Naive B cell (primary cell): ENCODE measurements at regions not wholly inside any gene's neighbourhood (a gene's known extent, or its start where the extent isn't known, plus 50 kb on each side); places are given as distances from the start of the nearest gene placed in this dataset.

Experiments
- ATAC-seq, 2 donors: fragments of 150-1000 bp; cut with Tn5 transposase; 2 replicates each; pipeline ENCODE4 v1.10.0; 2021; ENCODE audit warnings: low read depth in 2 of 2, mild to moderate bottlenecking in 2 of 2, moderate library complexity in 2 of 2
- DNase-seq: peaks from one replicate; pipeline ENCODE4 v3.0.0; 2022
- H3K27ac Mint-ChIP-seq, 6 donors: one replicate each; pipeline ENCODE4 v1.8.0; 2020 to 2022; ENCODE audit warnings: mild to moderate bottlenecking in 6 of 6, mixed read lengths in 6 of 6, moderate library complexity in 5 of 6, inconsistent platforms in 2 of 6
- H3K27me3 Mint-ChIP-seq, 3 donors: one replicate each; pipeline ENCODE4 v1.8.0; 2021 to 2022; ENCODE audit warnings: mixed read lengths in 3 of 3, mild to moderate bottlenecking in 1 of 3
- H3K36me3 Mint-ChIP-seq, 2 donors: one replicate each; pipeline ENCODE4 v1.8.0; 2020 to 2022; ENCODE audit warnings: mixed read lengths in 2 of 2, inconsistent platforms in 1 of 2, mild to moderate bottlenecking in 1 of 2
- H3K4me1 Mint-ChIP-seq, 3 donors: one replicate each; pipeline ENCODE4 v1.8.0; 2020 to 2022; ENCODE audit warnings: mixed read lengths in 3 of 3, inconsistent platforms in 1 of 3, mild to moderate bottlenecking in 1 of 3, moderate library complexity in 1 of 3
- H3K4me3 Mint-ChIP-seq, 8 donors: one replicate each; pipeline ENCODE4 v1.8.0; 2020 to 2022; ENCODE audit warnings: mild to moderate bottlenecking in 8 of 8, mixed read lengths in 8 of 8, moderate library complexity in 8 of 8, inconsistent platforms in 2 of 8
- H3K9me3 Mint-ChIP-seq, 7 donors: one replicate each; pipeline ENCODE4 v1.8.0; 2020 to 2022; ENCODE audit warnings: mixed read lengths in 7 of 7, mild to moderate bottlenecking in 5 of 7, inconsistent platforms in 2 of 7, moderate library complexity in 1 of 7

- no peak for ATAC-seq
- Mint-ChIP-seq H3K4me3 (no peak overlapping the region), H3K4me1 (no peaks in the 10 kb centered on the region), H3K9me3 (peaks cover 0 to 2% (median 0%) of the 10 kb centered on the region in 7 donors), H3K27me3 (no peaks in the 10 kb centered on the region), H3K27ac (no peak overlapping the region), H3K36me3 (no peaks in the 10 kb centered on the region)
- no peak for DNase-seq
Observed at GRCh38 chr11:91258876-91259275, 965.7 kb upstream of the FAT3 start.

- ATAC-seq: no peak
- DNase-seq: no peak
- no peak overlapping the region for H3K27ac Mint-ChIP-seq
- no peak overlapping the region for H3K4me3 Mint-ChIP-seq
- H3K27me3 Mint-ChIP-seq: no peaks in the 10 kb centered on the region
- no peaks in the 10 kb centered on the region for H3K4me1 Mint-ChIP-seq
- no peaks in the 10 kb centered on the region for H3K36me3 Mint-ChIP-seq
- H3K9me3 Mint-ChIP-seq: peaks cover 0 to 4% (median 0%) of the 10 kb centered on the region in 7 donors
Observed at GRCh38 chr11:91257667-91258066, 967.0 kb upstream of the FAT3 start.

DNA sequence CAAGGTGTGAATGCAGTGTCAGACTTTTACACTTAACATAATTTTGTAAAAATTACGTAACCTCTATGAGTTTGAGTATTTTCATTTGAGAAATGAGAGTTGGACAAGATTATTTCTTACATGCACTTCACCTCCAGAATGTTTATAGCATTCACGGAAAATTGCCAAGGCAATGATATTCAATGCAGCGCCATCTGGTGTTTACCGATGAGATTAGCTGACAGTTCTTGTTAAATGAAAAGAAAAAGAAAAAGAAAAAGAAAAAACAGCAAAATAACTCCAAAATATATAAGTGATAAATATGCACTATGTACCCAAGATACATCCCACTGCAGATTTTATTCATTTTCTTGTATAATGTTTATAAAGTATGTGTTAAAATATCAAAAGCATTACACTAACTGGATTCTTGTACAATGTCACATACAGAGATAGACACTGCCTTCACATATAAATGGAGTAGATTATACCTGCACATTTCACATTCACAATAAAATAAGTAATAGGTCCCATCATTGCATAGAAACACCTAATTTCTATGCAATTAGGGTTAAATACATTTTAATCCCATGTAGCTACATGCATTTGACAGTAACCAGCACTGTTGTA, 976.3 kb upstream of the FAT3 start:
- H3K27me3 Mint-ChIP-seq: no peaks in the 10 kb centered on the region

DNA sequence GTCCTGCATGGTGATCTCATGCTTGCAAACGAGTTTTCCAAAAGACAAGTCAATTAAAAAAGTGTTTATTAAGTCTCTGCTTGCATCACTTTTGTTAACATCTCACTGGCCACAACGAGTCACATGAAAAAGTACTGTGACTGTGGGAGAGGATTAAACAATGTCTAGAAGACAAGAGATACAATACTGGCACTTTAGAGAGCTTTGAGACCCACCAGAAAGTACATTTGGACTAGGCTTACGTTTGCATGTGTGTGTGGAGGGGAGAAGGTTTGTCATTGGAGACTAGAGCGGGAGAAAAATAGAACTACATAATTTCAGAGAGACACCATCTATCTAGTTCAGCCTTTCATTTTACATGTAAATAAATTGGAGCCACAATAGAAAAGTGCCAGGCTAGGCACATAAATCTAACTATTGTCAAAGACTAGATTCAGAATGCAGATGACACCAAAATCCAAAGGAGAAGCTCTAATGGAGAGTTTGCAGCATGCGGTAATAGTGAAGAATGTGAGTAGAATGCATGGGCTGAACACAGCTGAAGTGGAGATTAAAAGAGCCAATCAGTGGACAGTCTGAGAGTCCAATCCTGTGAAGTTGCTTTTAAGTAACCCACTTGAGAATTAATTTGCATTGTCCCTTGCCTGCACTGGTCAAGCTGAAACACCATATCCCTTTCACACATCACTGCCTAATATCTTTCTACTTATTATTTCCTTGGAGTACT, 977.4 kb upstream of the FAT3 start:
- ATAC-seq (no peak), DNase-seq (no peak)
- Mint-ChIP-seq H3K27me3 (no peaks in the 10 kb centered on the region), H3K4me1 (no peaks in the 10 kb centered on the region), H3K36me3 (no peaks in the 10 kb centered on the region), H3K9me3 (peaks cover 0 to 6% (median 0%) of the 10 kb centered on the region in 7 donors), H3K27ac (no peak overlapping the region), H3K4me3 (no peak overlapping the region)

More for the DNA sequence above, 976.3 kb upstream of the FAT3 start:
- no peak overlapping the region for H3K4me3 Mint-ChIP-seq
- no peaks in the 10 kb centered on the region for H3K4me1 Mint-ChIP-seq
- no peak overlapping the region for H3K27ac Mint-ChIP-seq
- ATAC-seq (no peak), DNase-seq (no peak)
- H3K36me3 Mint-ChIP-seq: no peaks in the 10 kb centered on the region
- H3K9me3 Mint-ChIP-seq: peaks cover 0 to 6% (median 0%) of the 10 kb centered on the region in 7 donors

DNA sequence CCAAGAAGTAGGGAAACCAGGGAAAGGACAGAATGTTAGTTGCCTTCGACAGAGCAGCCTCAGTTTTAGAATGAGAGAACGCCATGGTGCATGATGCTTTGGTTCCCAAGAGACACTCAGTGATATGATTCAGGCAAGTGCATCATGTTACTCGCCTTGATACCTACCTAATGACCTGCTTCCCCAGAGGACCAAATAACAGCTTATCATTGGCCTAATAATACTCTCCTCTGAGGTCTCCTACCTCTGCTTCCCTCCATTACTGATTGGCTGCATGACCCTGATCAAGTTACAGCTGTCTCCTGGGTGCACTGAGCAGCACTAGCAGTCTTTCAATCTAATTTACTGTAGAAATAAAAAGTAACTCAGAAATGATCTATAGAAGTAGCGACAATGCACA, 979.7 kb upstream of the FAT3 start:
- H3K9me3 Mint-ChIP-seq: peaks cover 0 to 6% (median 0%) of the 10 kb centered on the region in 7 donors
- H3K27me3 Mint-ChIP-seq: no peaks in the 10 kb centered on the region
- H3K27ac Mint-ChIP-seq: no peak overlapping the region
- ATAC-seq: no peak
- no peaks in the 10 kb centered on the region for H3K4me1 Mint-ChIP-seq
- DNase-seq: no peak
- H3K4me3 Mint-ChIP-seq: no peak overlapping the region
- H3K36me3 Mint-ChIP-seq: no peaks in the 10 kb centered on the region

DNA sequence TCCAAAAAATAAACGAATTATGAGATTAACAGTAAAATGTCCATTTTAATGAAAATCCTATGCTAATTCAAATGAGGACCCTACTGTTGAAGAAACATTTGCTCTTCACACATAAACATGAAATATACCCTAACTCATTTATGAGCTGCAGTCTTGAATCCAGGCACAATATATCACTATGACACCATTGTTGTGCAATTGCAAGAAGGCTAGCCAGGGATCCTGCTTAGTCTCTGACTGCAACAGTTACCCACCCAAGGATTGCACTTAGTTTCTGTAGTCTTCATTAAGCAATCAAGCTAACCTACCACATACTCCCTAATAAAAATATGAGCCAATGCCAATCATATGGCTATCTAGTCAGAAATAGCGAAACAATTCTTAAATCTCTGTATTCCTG, 981.0 kb upstream of the FAT3 start:
- H3K36me3 Mint-ChIP-seq: no peaks in the 10 kb centered on the region
- H3K4me1 Mint-ChIP-seq: no peaks in the 10 kb centered on the region
- no peak for DNase-seq
- no peak for ATAC-seq
- no peaks in the 10 kb centered on the region for H3K27me3 Mint-ChIP-seq
- H3K27ac Mint-ChIP-seq: no peak overlapping the region
- H3K4me3 Mint-ChIP-seq: no peak overlapping the region
- H3K9me3 Mint-ChIP-seq: peaks cover 0 to 6% (median 0%) of the 10 kb centered on the region in 7 donors

DNA sequence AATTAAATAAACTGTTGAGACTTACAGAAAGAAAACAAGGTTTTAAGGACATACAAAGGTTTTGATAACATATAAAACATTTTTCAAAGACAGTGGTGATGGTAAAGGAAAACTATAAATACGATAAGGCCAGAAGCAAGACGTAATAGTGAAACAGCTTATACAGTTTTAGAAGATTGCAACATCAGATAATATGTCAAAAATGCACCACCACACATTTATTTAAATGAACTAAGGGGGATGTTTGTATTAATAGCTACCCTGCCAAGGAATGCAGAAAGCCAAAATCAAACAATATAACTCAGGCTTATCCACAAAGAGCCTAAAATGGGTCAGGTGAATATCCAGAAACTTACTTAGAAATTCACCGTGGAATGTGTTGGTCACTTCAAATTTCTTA, 981.6 kb upstream of the FAT3 start:
- no peak overlapping the region for H3K27ac Mint-ChIP-seq
- H3K4me1 Mint-ChIP-seq: no peaks in the 10 kb centered on the region
- H3K27me3 Mint-ChIP-seq: no peaks in the 10 kb centered on the region
- H3K36me3 Mint-ChIP-seq: no peaks in the 10 kb centered on the region
- peaks cover 0 to 6% (median 0%) of the 10 kb centered on the region in 7 donors for H3K9me3 Mint-ChIP-seq
- H3K4me3 Mint-ChIP-seq: no peak overlapping the region
- no peak for DNase-seq
- ATAC-seq: no peak

DNA sequence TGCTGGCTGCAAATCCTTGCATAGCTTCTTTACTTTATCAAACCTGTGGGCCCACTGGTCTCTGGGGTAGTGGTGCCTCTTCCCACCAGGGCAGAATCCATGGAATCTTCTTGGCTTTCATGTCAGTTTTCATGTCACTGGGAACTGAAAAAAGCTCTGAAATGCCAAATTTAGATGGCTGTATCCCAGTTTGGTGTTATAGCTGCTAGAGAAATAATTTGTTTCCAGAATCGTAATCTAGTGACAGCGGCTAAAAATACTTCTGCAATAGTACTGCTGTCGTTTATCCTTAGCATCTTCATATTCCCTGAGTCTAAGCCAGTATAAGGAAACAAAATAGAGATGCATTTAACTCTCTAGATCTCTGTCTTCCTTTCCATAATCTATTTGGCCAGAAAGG, 983.4 kb upstream of the FAT3 start:
- no peak overlapping the region for H3K27ac Mint-ChIP-seq
- DNase-seq: no peak
- no peak overlapping the region for H3K4me3 Mint-ChIP-seq
- no peaks in the 10 kb centered on the region for H3K4me1 Mint-ChIP-seq
- H3K36me3 Mint-ChIP-seq: no peaks in the 10 kb centered on the region
- H3K9me3 Mint-ChIP-seq: peaks cover 0 to 6% (median 0%) of the 10 kb centered on the region in 7 donors
- ATAC-seq: no peak
- no peaks in the 10 kb centered on the region for H3K27me3 Mint-ChIP-seq

DNA sequence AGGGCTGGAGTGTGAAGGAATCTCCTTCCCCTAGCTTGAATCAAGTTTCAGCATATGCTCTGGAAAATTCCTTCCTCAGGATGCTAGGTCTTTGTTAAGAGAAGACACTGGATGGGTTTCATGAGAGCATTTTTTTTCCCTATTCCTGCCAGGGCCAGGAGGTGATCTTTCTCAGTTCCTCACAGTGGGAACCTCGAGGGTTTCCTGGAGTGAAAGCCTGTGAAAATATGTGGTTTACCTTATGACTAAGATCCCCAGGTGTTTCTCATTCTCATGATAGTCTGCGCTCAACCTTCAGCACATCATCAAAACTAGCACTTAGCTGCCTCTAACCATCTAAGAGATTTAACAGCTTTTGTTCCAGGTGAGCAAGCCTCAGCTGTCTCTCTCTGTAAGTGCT, 985.3 kb upstream of the FAT3 start:
- ATAC-seq: no peak
- H3K9me3 Mint-ChIP-seq: peaks cover 0 to 6% (median 0%) of the 10 kb centered on the region in 7 donors
- H3K36me3 Mint-ChIP-seq: no peaks in the 10 kb centered on the region
- H3K27me3 Mint-ChIP-seq: no peaks in the 10 kb centered on the region
- no peak for DNase-seq
- no peak overlapping the region for H3K27ac Mint-ChIP-seq
- H3K4me3 Mint-ChIP-seq: no peak overlapping the region
- H3K4me1 Mint-ChIP-seq: no peaks in the 10 kb centered on the region

GRCh38 chr11:91231226-91231625, 993.4 kb upstream of the FAT3 start:
- Mint-ChIP-seq H3K27ac (no peak overlapping the region), H3K4me1 (no peaks in the 10 kb centered on the region), H3K9me3 (peaks cover 0 to 6% (median 0%) of the 10 kb centered on the region in 7 donors), H3K4me3 (no peak overlapping the region), H3K27me3 (no peaks in the 10 kb centered on the region), H3K36me3 (no peaks in the 10 kb centered on the region)
- DNase-seq (no peak), ATAC-seq (no peak)

GRCh38 chr11:91230647-91231046, 994.0 kb upstream of the FAT3 start:
- Mint-ChIP-seq H3K4me3 (no peak overlapping the region), H3K27ac (no peak overlapping the region), H3K9me3 (peaks cover 0 to 8% (median under 1%) of the 10 kb centered on the region in 7 donors), H3K36me3 (no peaks in the 10 kb centered on the region), H3K4me1 (no peaks in the 10 kb centered on the region), H3K27me3 (no peaks in the 10 kb centered on the region)
- ATAC-seq (no peak), DNase-seq (no peak)

GRCh38 chr11:91222830-91223229, 1000.0 kb upstream of the CHORDC1 start:
- Mint-ChIP-seq H3K36me3 (no peaks in the 10 kb centered on the region), H3K9me3 (peaks cover 0 to 6% (median 4%) of the 10 kb centered on the region in 7 donors), H3K4me1 (no peaks in the 10 kb centered on the region), H3K27me3 (no peaks in the 10 kb centered on the region), H3K4me3 (no peak overlapping the region), H3K27ac (no peak overlapping the region)
- ATAC-seq: no peak
- DNase-seq: no peak

- peaks cover 0 to 6% (median 0%) of the 10 kb centered on the region in 7 donors for H3K9me3 Mint-ChIP-seq
- H3K4me3 Mint-ChIP-seq: no peak overlapping the region
- DNase-seq (no peak), ATAC-seq (no peak)
- no peaks in the 10 kb centered on the region for H3K27me3 Mint-ChIP-seq
- no peaks in the 10 kb centered on the region for H3K4me1 Mint-ChIP-seq
- no peaks in the 10 kb centered on the region for H3K36me3 Mint-ChIP-seq
- H3K27ac Mint-ChIP-seq: no peak overlapping the region
Observed at GRCh38 chr11:91220476-91221202, 997.8 kb upstream of the CHORDC1 start.

- H3K36me3 Mint-ChIP-seq: no peaks in the 10 kb centered on the region
- ATAC-seq (no peak), DNase-seq (no peak)
- H3K4me1 Mint-ChIP-seq: no peaks in the 10 kb centered on the region
- no peaks in the 10 kb centered on the region for H3K27me3 Mint-ChIP-seq
- H3K9me3 Mint-ChIP-seq: peaks cover 0 to 2% (median 0%) of the 10 kb centered on the region in 7 donors
- H3K27ac Mint-ChIP-seq: no peak overlapping the region
- no peak overlapping the region for H3K4me3 Mint-ChIP-seq
Observed at GRCh38 chr11:91219535-91219934, 996.7 kb upstream of the CHORDC1 start.
